ENCODE measurements at regions not wholly inside any gene's neighbourhood (a gene's known extent, or its start where the extent isn't known, plus 50 kb on each side); places are given as distances from the start of the nearest gene placed in this dataset.
A peak's percentile ranks its signal among the peaks of the same experiment; 100 is the strongest.
"Not testable (repeated sequence)": the region's sequence is repeated elsewhere in the genome, so short reads cannot be mapped to it uniquely, and the experiment has no call there.

DNA sequence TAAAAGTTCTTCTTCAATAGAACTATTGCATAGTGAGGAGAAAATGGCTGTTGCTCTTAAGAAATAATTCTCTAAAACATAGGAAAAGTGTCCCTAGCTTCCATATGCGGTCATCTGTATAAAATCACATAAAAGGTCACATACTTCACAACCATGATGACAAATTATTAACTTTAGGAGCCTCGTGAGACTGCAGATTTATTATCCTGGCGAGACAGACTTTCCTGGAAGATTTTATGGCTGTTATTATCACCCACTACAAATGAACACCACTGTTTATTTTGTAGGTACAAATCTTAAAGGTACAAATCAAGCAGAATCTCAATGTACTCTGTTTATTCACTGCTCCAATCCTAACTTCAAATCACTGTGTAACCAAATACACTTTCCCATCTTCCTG, 55.0 kb upstream of the AGAP4 start:
- not testable (repeated sequence) for H3K27ac Mint-ChIP-seq (ENCODE audit: unreplicated experiment); H3K36me3 Mint-ChIP-seq (ENCODE audit: low read depth); H3K9me3 Mint-ChIP-seq; DNase-seq (ENCODE audit: low read depth, low spot score); H3K4me1 Mint-ChIP-seq; H3K27me3 Mint-ChIP-seq (ENCODE audit: low read depth); H3K4me3 Mint-ChIP-seq

DNA sequence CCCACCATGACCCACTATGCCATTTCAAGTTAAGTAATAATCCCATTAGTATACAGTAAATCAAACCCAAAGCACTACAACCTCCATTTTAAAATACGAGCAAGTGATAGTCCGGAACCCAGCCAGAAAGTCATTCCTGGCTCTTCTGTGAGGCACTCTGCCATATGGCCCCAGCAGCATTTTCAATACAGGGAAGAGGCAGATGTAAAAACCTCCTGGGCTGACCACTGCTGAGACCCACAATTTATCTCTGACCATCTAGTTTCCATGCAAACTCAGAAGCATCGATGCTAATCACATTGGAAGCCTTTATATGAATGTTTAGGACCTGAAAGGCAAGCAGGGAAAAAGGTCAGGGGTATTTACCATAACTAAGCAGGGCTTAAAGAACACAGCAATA, 56.3 kb upstream of the AGAP4 start:
- H3K9me3 Mint-ChIP-seq; DNase-seq (ENCODE audit: low read depth, low spot score); H3K4me3 Mint-ChIP-seq; H3K36me3 Mint-ChIP-seq (ENCODE audit: low read depth); H3K27me3 Mint-ChIP-seq (ENCODE audit: low read depth); H3K27ac Mint-ChIP-seq (ENCODE audit: unreplicated experiment); H3K4me1 Mint-ChIP-seq: not testable (repeated sequence)

DNA sequence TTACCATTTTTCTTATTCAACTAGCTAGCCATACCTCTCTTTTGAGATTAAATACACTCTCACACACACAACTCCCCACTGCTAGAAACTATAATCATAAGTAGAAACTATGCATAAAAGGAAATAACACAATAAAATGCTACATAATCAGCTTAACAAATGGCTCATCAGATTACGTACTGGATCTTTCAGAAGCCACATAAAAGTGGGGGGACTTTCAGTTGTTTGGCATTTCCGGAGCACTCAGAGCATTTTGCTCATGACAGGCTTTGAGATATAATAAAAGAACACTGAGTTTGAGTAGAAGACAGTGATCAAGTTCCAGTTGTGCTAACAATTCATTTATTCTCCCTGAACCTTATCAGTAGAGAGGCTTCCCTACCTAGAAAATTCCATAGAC, 56.8 kb upstream of the AGAP4 start:
- H3K4me3 Mint-ChIP-seq; H3K36me3 Mint-ChIP-seq (ENCODE audit: low read depth); H3K9me3 Mint-ChIP-seq; H3K27ac Mint-ChIP-seq (ENCODE audit: unreplicated experiment); DNase-seq (ENCODE audit: low read depth, low spot score); H3K27me3 Mint-ChIP-seq (ENCODE audit: low read depth); H3K4me1 Mint-ChIP-seq: not testable (repeated sequence)

DNA sequence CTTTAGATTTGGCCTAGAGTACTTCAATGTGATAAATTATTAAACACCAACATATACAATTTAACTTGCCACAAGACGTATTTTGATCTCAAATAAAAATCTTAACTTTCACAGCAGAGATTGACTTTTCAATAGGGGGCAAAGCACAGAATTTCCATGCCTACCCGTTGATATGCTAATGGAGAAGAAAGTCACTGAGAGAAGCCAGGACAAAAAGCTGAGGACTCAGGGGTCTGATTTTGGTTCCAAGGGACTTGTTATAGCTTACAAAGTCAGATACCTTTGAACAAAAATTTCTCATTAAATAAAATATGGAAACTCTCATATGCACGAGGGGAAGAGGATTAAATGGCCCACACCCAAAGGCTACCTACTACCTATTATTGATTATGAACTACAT, 59.1 kb upstream of the TIMM23 start:
- H3K4me3 Mint-ChIP-seq; H3K4me1 Mint-ChIP-seq; DNase-seq (ENCODE audit: low read depth, low spot score); H3K27ac Mint-ChIP-seq (ENCODE audit: unreplicated experiment); H3K9me3 Mint-ChIP-seq; H3K27me3 Mint-ChIP-seq (ENCODE audit: low read depth); H3K36me3 Mint-ChIP-seq (ENCODE audit: low read depth): not testable (repeated sequence)

DNA sequence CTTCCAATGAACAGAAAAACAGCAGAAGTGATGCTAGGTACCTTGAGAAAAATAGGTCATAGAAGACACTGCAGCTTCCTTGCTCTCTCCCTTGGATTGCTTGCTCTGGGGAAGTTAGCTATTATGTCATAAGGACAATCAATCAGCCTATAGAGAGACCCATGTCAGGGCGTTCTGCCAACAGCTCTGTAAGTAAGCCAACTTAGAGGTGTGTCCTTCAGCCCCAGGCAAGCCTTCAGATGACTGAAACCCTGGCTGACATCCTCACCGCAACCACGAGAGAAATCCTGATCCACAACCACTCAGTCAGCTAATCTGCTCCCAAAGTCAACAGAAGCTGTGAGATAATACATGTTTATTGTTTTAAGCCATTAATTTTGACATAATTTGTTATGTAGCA, 57.5 kb upstream of the TIMM23 start:
- DNase-seq (ENCODE audit: low read depth, low spot score); H3K4me1 Mint-ChIP-seq; H3K27ac Mint-ChIP-seq (ENCODE audit: unreplicated experiment); H3K4me3 Mint-ChIP-seq; H3K9me3 Mint-ChIP-seq; H3K27me3 Mint-ChIP-seq (ENCODE audit: low read depth); H3K36me3 Mint-ChIP-seq (ENCODE audit: low read depth): not testable (repeated sequence)

DNA sequence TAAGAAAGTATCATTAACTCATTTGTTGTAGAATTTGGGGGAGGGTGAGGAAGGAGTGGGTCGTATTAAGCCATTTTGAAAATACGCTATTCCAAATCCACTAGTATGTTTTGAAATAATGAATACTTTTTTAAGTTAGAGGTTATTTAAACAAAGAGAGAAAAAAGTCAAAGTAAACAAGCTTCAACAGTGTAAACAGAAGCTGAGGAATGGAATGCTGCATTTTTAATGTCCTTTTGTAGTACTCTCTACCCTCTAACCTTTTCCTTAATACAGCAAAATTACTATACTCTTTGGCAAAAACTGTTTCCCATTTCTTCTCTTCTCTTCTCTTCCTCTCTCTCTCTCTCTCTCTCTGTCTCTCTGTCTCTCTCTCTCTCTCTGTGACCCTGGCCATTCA, 56.7 kb upstream of the TIMM23 start:
- not testable (repeated sequence) for H3K4me3 Mint-ChIP-seq

DNA sequence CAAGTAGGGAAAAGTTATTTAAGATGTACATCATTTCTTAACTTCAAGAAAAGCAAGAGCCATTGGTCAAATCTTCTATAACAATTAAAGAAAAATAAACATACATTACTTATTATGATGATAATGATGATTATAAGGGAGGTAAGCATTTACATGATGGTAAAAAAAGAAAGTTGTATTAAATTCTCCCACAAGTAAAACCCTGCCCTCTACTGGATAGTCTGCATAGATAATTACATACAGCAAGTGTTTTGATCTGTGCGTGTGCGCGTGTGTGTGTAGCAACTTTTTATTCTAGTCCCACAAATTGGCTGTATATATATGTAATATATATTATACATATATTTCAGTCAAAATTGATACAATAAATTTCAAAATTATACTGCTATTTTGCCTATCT, 51.4 kb upstream of the TIMM23 start:
- TF ChIP-seq, protein P1, sequence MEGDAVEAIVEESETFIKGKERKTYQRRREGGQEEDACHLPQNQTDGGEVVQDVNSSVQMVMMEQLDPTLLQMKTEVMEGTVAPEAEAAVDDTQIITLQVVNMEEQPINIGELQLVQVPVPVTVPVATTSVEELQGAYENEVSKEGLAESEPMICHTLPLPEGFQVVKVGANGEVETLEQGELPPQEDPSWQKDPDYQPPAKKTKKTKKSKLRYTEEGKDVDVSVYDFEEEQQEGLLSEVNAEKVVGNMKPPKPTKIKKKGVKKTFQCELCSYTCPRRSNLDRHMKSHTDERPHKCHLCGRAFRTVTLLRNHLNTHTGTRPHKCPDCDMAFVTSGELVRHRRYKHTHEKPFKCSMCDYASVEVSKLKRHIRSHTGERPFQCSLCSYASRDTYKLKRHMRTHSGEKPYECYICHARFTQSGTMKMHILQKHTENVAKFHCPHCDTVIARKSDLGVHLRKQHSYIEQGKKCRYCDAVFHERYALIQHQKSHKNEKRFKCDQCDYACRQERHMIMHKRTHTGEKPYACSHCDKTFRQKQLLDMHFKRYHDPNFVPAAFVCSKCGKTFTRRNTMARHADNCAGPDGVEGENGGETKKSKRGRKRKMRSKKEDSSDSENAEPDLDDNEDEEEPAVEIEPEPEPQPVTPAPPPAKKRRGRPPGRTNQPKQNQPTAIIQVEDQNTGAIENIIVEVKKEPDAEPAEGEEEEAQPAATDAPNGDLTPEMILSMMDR (conservative IDR thresholded peaks at IDR 0.05), result peak; percentile 38
- not testable (repeated sequence) for H3K27ac Mint-ChIP-seq (ENCODE audit: unreplicated experiment)

More for the DNA sequence above, 56.7 kb upstream of the TIMM23 start:
- not testable (repeated sequence) for H3K36me3 Mint-ChIP-seq (ENCODE audit: low read depth); H3K4me1 Mint-ChIP-seq; H3K27ac Mint-ChIP-seq (ENCODE audit: unreplicated experiment); H3K9me3 Mint-ChIP-seq; DNase-seq (ENCODE audit: low read depth, low spot score); H3K27me3 Mint-ChIP-seq (ENCODE audit: low read depth)

More for the DNA sequence above, 51.4 kb upstream of the TIMM23 start:
- DNase-seq (ENCODE audit: low read depth, low spot score); H3K27me3 Mint-ChIP-seq (ENCODE audit: low read depth); H3K9me3 Mint-ChIP-seq; H3K4me1 Mint-ChIP-seq; H3K4me3 Mint-ChIP-seq: not testable (repeated sequence)
- peaks cover 13% of the 10 kb centered on the region for H3K36me3 Mint-ChIP-seq (ENCODE audit: low read depth)

All from neural crest cell (in vitro differentiated cells).